GM12878 (cell line): ENCODE measurements at regions not wholly inside any gene's neighbourhood (a gene's known extent, or its start where the extent isn't known, plus 50 kb on each side); places are given as distances from the start of the nearest gene placed in this dataset.

Experiments
- BCLAF1 ChIP-seq: fragments of 450-650 bp; IDR thresholded peaks from 2 replicates; pipeline ENCODE4 v1.6.1; 2017; ENCODE audit warnings: antibody characterized with exemption, mild to moderate bottlenecking, moderate library complexity
- CTCF ChIP-seq, 3 experiments: IDR thresholded peaks in 2 of 3; conservative IDR thresholded peaks in 1 of 3; 2 replicates each; pipeline ENCODE4 v1.5.1; 2011; ENCODE audit warnings: low read depth in 3 of 3, low read length in 3 of 3, mild to moderate bottlenecking in 3 of 3, control low read depth in 2 of 3, moderate library complexity in 2 of 3, inconsistent platforms in 1 of 3, mixed read lengths in 1 of 3; ENCODE audit not compliant: control insufficient read depth in 2 of 3, insufficient read depth in 1 of 3; ENCODE audit errors: extremely low read depth in 1 of 3
- EZH2 ChIP-seq: IDR thresholded peaks from 2 replicates; pipeline ENCODE4 v1.6.1; 2012; ENCODE audit warnings: low read depth, mild to moderate bottlenecking, control low read depth, inconsistent platforms, low read length, borderline replicate concordance; ENCODE audit not compliant: control insufficient read depth
- HCFC1 ChIP-seq: fragments of 150-350 bp; IDR thresholded peaks from 2 replicates; pipeline ENCODE4 v1.6.1; 2014; ENCODE audit warnings: low read length
- PBX3 ChIP-seq: IDR thresholded peaks from 2 replicates; pipeline ENCODE4 v1.6.1; 2011; ENCODE audit warnings: mild to moderate bottlenecking, low read depth, low read length, moderate library complexity; ENCODE audit not compliant: insufficient replicate concordance
- RAD21 ChIP-seq: IDR thresholded peaks from 2 replicates; pipeline ENCODE4 v1.6.1; 2011; ENCODE audit warnings: mild to moderate bottlenecking, low read depth, low read length, moderate library complexity; ENCODE audit not compliant: insufficient read depth
- RCOR1 ChIP-seq: conservative IDR thresholded peaks from 2 replicates; pipeline ENCODE4 v1.6.1; 2012; ENCODE audit warnings: low read depth, low read length, improper control_type of control experiment
- RFX5 ChIP-seq: IDR thresholded peaks from 2 replicates; pipeline ENCODE4 v1.6.1; 2011; ENCODE audit warnings: low read depth, low read length, improper control_type of control experiment
- SMAD1 ChIP-seq: fragments of 450-650 bp; IDR thresholded peaks from 2 replicates; pipeline ENCODE4 v1.6.1; 2018; ENCODE audit warnings: mild to moderate bottlenecking, low read depth; ENCODE audit not compliant: partially characterized antibody

- TF ChIP-seq PBX3 (no peak), SMAD1 (no peak), RCOR1 (no peak), RFX5 (no peak), HCFC1 (no peak), CTCF (IDR thresholded peaks at IDR 0.05 in 2 of 3, conservative IDR thresholded peaks at IDR 0.05 in 1 of 3; ENCODE audit: control insufficient read depth in 2 of 3, extremely low read depth in 1 of 3, insufficient read depth in 1 of 3, low read depth in 3 of 3, low read length in 3 of 3) (no peak), RAD21 (no peak), BCLAF1 (no peak), EZH2 (no peak)
Measured at GRCh38 chr5:27748847-27749246, 710.5 kb upstream of the CDH9 start.
